Endothelial cell of hepatic sinusoid (primary cell): ENCODE measurements at regions not wholly inside any gene's neighbourhood (a gene's known extent, or its start where the extent isn't known, plus 50 kb on each side); places are given as distances from the start of the nearest gene placed in this dataset.

ENCODE experiments used
- in situ Hi-C: cut with HindIII; loops from 2 replicates; pipeline ENCODE4 v1.10.0; 2017; ENCODE audit warnings: low sequenced_read_pairs

GRCh38 chr17:55585629-55586028 is 74.4 kb upstream of the SMIM36 start:
- in situ Hi-C loops = no loop called here

- in situ Hi-C loops = no loop called here
Observed at GRCh38 chr17:55584861-55585260, 73.6 kb upstream of the SMIM36 start.

- in situ Hi-C loops = no loop called here
Observed at GRCh38 chr17:55584055-55584685, 72.9 kb upstream of the SMIM36 start.

GRCh38 chr17:55582897-55583296 is 71.6 kb upstream of the SMIM36 start:
- in situ Hi-C loops = no loop called here

- in situ Hi-C loops = no loop called here
Observed at GRCh38 chr17:55580596-55581133, 69.4 kb upstream of the SMIM36 start.

GRCh38 chr17:55577687-55578086 is 66.4 kb upstream of the SMIM36 start:
- in situ Hi-C loops = loop anchor here (5.0 kb wide), 1 partner anchor 45 kb away; no protein-coding TSS in a partner anchor

GRCh38 chr17:55576996-55577586 is 65.8 kb upstream of the SMIM36 start:
- in situ Hi-C loops = loop anchor here (5.0 kb wide), 1 partner anchor 45 kb away; no protein-coding TSS in a partner anchor

- in situ Hi-C loops = loop anchor here (5.0 kb wide), 1 partner anchor 44 kb away; no protein-coding TSS in a partner anchor
Observed at GRCh38 chr17:55576237-55576995, 65.2 kb upstream of the SMIM36 start.

- in situ Hi-C loops = loop anchor here (5.0 kb wide), 1 partner anchor 43 kb away; no protein-coding TSS in a partner anchor
Observed at GRCh38 chr17:55575058-55575636, 63.9 kb upstream of the SMIM36 start.

- in situ Hi-C loops = no loop called here
Observed at GRCh38 chr17:55572599-55572998, 61.3 kb upstream of the SMIM36 start.

- in situ Hi-C loops = no loop called here
Observed at GRCh38 chr17:55572139-55572538, 60.9 kb upstream of the SMIM36 start.

GRCh38 chr17:55571095-55571494 is 59.8 kb upstream of the SMIM36 start:
- in situ Hi-C loops = no loop called here

GRCh38 chr17:55570391-55570790 is 59.1 kb upstream of the SMIM36 start:
- in situ Hi-C loops = no loop called here

- in situ Hi-C loops = no loop called here
Observed at GRCh38 chr17:55567240-55568214, 56.3 kb upstream of the SMIM36 start.

- in situ Hi-C loops = no loop called here
Observed at GRCh38 chr17:55564081-55564480, 52.8 kb upstream of the SMIM36 start.

- in situ Hi-C loops = no loop called here
Observed at GRCh38 chr17:55563363-55563762, 52.1 kb upstream of the SMIM36 start.

- in situ Hi-C loops = no loop called here
Observed at GRCh38 chr17:55561973-55562495, 50.8 kb upstream of the SMIM36 start.

- in situ Hi-C loops = no loop called here
Observed at GRCh38 chr17:55561316-55561972, 50.2 kb upstream of the SMIM36 start.
